ENCODE measurements at regions not wholly inside any gene's neighbourhood (a gene's known extent, or its start where the extent isn't known, plus 50 kb on each side); places are given as distances from the start of the nearest gene placed in this dataset.

DNA sequence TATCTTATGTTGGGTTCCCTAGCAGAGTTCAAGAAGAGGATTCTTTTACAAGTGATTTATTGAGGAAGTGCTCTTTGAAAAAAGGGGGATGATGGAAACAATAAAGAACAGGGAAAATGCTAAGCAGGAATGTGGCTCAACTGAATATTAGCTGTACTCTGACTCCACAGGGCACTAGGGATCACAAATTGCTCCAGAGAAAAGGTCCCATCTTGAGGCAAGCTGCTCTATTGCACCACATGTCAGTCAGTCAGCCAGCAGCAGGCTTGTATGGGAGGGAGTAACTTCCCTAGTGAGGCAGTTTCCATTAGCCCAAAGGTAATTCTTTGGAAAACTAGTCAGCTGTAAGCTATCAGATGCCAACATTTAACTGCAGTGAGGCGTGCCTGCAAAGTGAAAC, 73.3 kb upstream of the FNDC3A start:
- no peak overlapping the region for H3K4me3 Mint-ChIP-seq
- TF ChIP-seq CTCF (conservative IDR thresholded peaks at IDR 0.05): no peak
- peaks cover 8% of the 10 kb centered on the region for H3K9me3 Mint-ChIP-seq
- H3K27ac Mint-ChIP-seq: no peak overlapping the region
- no peaks in the 10 kb centered on the region for H3K36me3 Mint-ChIP-seq
- DNase-seq (ENCODE audit: extremely low spot score, unreplicated experiment): no peak
- H3K27me3 Mint-ChIP-seq: no peaks in the 10 kb centered on the region
- H3K4me1 Mint-ChIP-seq (ENCODE audit: unreplicated experiment): no peaks in the 10 kb centered on the region

GRCh38 chr13:48904668-48905290, 70.9 kb upstream of the FNDC3A start:
- no peaks in the 10 kb centered on the region for H3K36me3 Mint-ChIP-seq
- no peaks in the 10 kb centered on the region for H3K4me1 Mint-ChIP-seq (ENCODE audit: unreplicated experiment)
- peaks cover 5% of the 10 kb centered on the region for H3K9me3 Mint-ChIP-seq
- H3K27ac Mint-ChIP-seq: no peak overlapping the region
- TF ChIP-seq CTCF (conservative IDR thresholded peaks at IDR 0.05): no peak
- no peak for DNase-seq (ENCODE audit: extremely low spot score, unreplicated experiment)
- no peak overlapping the region for H3K4me3 Mint-ChIP-seq
- no peaks in the 10 kb centered on the region for H3K27me3 Mint-ChIP-seq

- Mint-ChIP-seq H3K9me3 (peaks cover 5% of the 10 kb centered on the region), H3K4me3 (no peak overlapping the region), H3K27me3 (no peaks in the 10 kb centered on the region), H3K27ac (no peak overlapping the region), H3K4me1 (ENCODE audit: unreplicated experiment) (no peaks in the 10 kb centered on the region), H3K36me3 (no peaks in the 10 kb centered on the region)
- DNase-seq (ENCODE audit: extremely low spot score, unreplicated experiment): no peak
- TF ChIP-seq CTCF (conservative IDR thresholded peaks at IDR 0.05): no peak
These were observed 69.5 kb upstream of the FNDC3A start for GRCh38 chr13:48906200-48906599.

DNA sequence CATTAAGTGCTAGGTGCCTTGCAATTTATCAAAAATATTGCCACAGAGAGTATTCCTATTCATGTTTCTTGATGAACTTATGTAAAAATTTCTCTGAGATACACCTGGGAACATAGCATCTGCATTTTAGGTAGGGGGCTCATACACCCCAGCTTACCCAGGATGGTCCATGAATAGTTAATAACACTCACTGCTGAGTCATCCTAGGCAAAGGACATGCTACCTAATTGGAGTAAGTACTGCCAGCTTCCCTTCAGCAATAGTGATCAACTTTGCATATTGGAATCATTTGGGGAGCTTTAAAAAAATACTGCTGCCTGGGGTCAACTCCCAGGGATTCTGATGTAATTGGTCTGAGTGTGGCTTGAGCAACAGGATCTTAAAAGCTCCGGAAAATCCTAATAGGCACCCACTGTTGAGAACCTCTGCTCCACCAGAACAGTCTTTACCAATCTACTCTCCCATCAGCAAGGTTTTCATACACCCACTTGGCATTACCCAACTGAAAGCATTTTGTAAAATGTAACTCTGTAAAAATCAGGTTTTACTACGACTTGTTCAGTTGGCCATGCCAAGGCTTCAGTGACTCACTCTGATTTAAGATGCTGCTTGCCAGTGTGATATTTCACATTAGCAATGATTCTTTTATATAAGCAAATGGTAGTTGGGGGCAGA, 67.2 kb upstream of the FNDC3A start:
- no peak for DNase-seq (ENCODE audit: extremely low spot score, unreplicated experiment)
- Mint-ChIP-seq H3K36me3 (no peaks in the 10 kb centered on the region), H3K9me3 (peaks cover 5% of the 10 kb centered on the region), H3K27ac (no peak overlapping the region), H3K27me3 (no peaks in the 10 kb centered on the region), H3K4me1 (ENCODE audit: unreplicated experiment) (no peaks in the 10 kb centered on the region), H3K4me3 (no peak overlapping the region)
- no peak for TF ChIP-seq CTCF (conservative IDR thresholded peaks at IDR 0.05)

GRCh38 chr13:48909056-48909389, 66.7 kb upstream of the FNDC3A start:
- Mint-ChIP-seq H3K36me3 (no peaks in the 10 kb centered on the region), H3K9me3 (peaks cover 5% of the 10 kb centered on the region), H3K4me1 (ENCODE audit: unreplicated experiment) (no peaks in the 10 kb centered on the region), H3K27me3 (no peaks in the 10 kb centered on the region), H3K4me3 (no peak overlapping the region), H3K27ac (no peak overlapping the region)
- no peak for TF ChIP-seq CTCF (conservative IDR thresholded peaks at IDR 0.05)
- no peak for DNase-seq (ENCODE audit: extremely low spot score, unreplicated experiment)
